Progenitor cell of endocrine pancreas (in vitro differentiated cells): ENCODE measurements at regions not wholly inside any gene's neighbourhood (a gene's known extent, or its start where the extent isn't known, plus 50 kb on each side); places are given as distances from the start of the nearest gene placed in this dataset.

ENCODE experiments used
- DNase-seq: peaks from one replicate; pipeline ENCODE4 v3.0.0; 2021; ENCODE audit warnings: low spot score; ENCODE audit not compliant: unreplicated experiment
- H3K27ac Mint-ChIP-seq: 2 replicates; pipeline ENCODE4 v1.8.0; 2021; ENCODE audit warnings: mild to moderate bottlenecking, moderate library complexity, mixed read lengths
- H3K27me3 Mint-ChIP-seq: 2 replicates; pipeline ENCODE4 v1.8.0; 2021; ENCODE audit warnings: mixed read lengths
- H3K36me3 Mint-ChIP-seq: 2 replicates; pipeline ENCODE4 v1.8.0; 2022; ENCODE audit warnings: mixed read lengths; ENCODE audit not compliant: insufficient read depth
- H3K4me1 Mint-ChIP-seq: 2 replicates; pipeline ENCODE4 v1.8.0; 2021; ENCODE audit warnings: low read depth, mixed read lengths
- H3K4me3 Mint-ChIP-seq: 2 replicates; pipeline ENCODE4 v1.8.0; 2021; ENCODE audit warnings: low read depth, mild to moderate bottlenecking, moderate library complexity, mixed read lengths
- H3K9me3 Mint-ChIP-seq: 2 replicates; pipeline ENCODE4 v1.8.0; 2021; ENCODE audit warnings: low read depth, mixed read lengths
- CTCF ChIP-seq: fragments of 200-600 bp; sonication (generic); IDR thresholded peaks from one replicate; pipeline ENCODE4 v1.5.0; 2021; ENCODE audit warnings: antibody characterized with exemption, mild to moderate bottlenecking; ENCODE audit not compliant: unreplicated experiment

- Mint-ChIP-seq H3K27ac (no peak overlapping the region), H3K36me3 (no peaks in the 10 kb centered on the region), H3K4me3 (no peak overlapping the region), H3K4me1 (no peaks in the 10 kb centered on the region), H3K27me3 (peaks cover 8% of the 10 kb centered on the region), H3K9me3 (no peaks in the 10 kb centered on the region)
- DNase-seq: no peak
- TF ChIP-seq CTCF: no peak
Measured at GRCh38 chr15:93152360-93152759, 63.3 kb upstream of the RGMA start.

GRCh38 chr15:93150910-93151881 lies 62.2 kb upstream of the RGMA start:
- Mint-ChIP-seq H3K27ac (no peak overlapping the region), H3K36me3 (no peaks in the 10 kb centered on the region), H3K4me3 (no peak overlapping the region), H3K27me3 (peaks cover 8% of the 10 kb centered on the region), H3K9me3 (no peaks in the 10 kb centered on the region), H3K4me1 (no peaks in the 10 kb centered on the region)
- no peak for TF ChIP-seq CTCF
- no peak for DNase-seq

- peaks cover 34% of the 10 kb centered on the region for H3K27me3 Mint-ChIP-seq
- H3K4me3 Mint-ChIP-seq: no peak overlapping the region
- H3K36me3 Mint-ChIP-seq: no peaks in the 10 kb centered on the region
- TF ChIP-seq CTCF: no peak
- no peak for DNase-seq
- H3K4me1 Mint-ChIP-seq: no peaks in the 10 kb centered on the region
- no peaks in the 10 kb centered on the region for H3K9me3 Mint-ChIP-seq
- H3K27ac Mint-ChIP-seq: no peak overlapping the region
Measured at GRCh38 chr15:93146601-93147000, 57.6 kb upstream of the RGMA start.

GRCh38 chr15:93146196-93146595 lies 57.2 kb upstream of the RGMA start:
- no peaks in the 10 kb centered on the region for H3K36me3 Mint-ChIP-seq
- no peak overlapping the region for H3K4me3 Mint-ChIP-seq
- no peak for DNase-seq
- peaks cover 34% of the 10 kb centered on the region for H3K27me3 Mint-ChIP-seq
- TF ChIP-seq CTCF: no peak
- no peaks in the 10 kb centered on the region for H3K9me3 Mint-ChIP-seq
- no peaks in the 10 kb centered on the region for H3K4me1 Mint-ChIP-seq
- H3K27ac Mint-ChIP-seq: no peak overlapping the region

GRCh38 chr15:93144463-93145236 lies 55.6 kb upstream of the RGMA start:
- TF ChIP-seq CTCF: no peak
- Mint-ChIP-seq H3K4me1 (peaks cover 7% of the 10 kb centered on the region), H3K27me3 (peaks cover 33% of the 10 kb centered on the region), H3K27ac (no peak overlapping the region), H3K36me3 (no peaks in the 10 kb centered on the region), H3K9me3 (no peaks in the 10 kb centered on the region), H3K4me3 (no peak overlapping the region)
- DNase-seq: no peak
